ENCODE measurements at regions not wholly inside any gene's neighbourhood (a gene's known extent, or its start where the extent isn't known, plus 50 kb on each side); places are given as distances from the start of the nearest gene placed in this dataset.

GRCh38 chr12:93230326-93230720 is 147.4 kb upstream of the NUDT4 start (continued):
- TF ChIP-seq ZBTB33 (IDR thresholded peaks at IDR 0.05; ENCODE audit: extremely low read depth, insufficient replicate concordance, low read length): no peak

GRCh38 chr12:93231938-93232337 is 145.8 kb upstream of the NUDT4 start:
- Histone ChIP-seq H3K27me3 (ENCODE audit: insufficient read depth, low read length) (no peaks in the 10 kb centered on the region), H2AFZ (ENCODE audit: low read depth, low read length, poor library complexity, severe bottlenecking) (no peak overlapping the region), H3K9me3 (ENCODE audit: control insufficient read depth in 1 of 2, insufficient read depth in 1 of 2, low read depth in 1 of 2, low read length in 2 of 2) (no peaks in the 10 kb centered on the region), H3K27ac (ENCODE audit: low read depth, low read length) (no peak overlapping the region), H3K9ac (ENCODE audit: low read length) (no peak overlapping the region), H3K9me2 (ENCODE audit: insufficient read depth) (no peaks in the 10 kb centered on the region), H4K20me1 (ENCODE audit: insufficient read depth) (no peaks in the 10 kb centered on the region), H3K36me3 (ENCODE audit: control insufficient read depth in 1 of 2, insufficient read depth in 2 of 2, low read length in 2 of 2) (no peaks in the 10 kb centered on the region), H3K4me2 (ENCODE audit: low read length) (no peak overlapping the region), H3K4me3 (replicated peaks in 1 of 2; ENCODE audit: low read depth in 1 of 2, low read length in 2 of 2) (no peak overlapping the region), H3K4me1 (ENCODE audit: control insufficient read depth in 1 of 2, insufficient read depth in 2 of 2, low read length in 2 of 2) (peaks cover 4 to 11% of the 10 kb centered on the region in 2 experiments; a peak in 3 of 4 replicates), H3K79me2 (ENCODE audit: insufficient read depth, low read length) (no peaks in the 10 kb centered on the region)
- ChIA-PET CTCF (interaction anchor here (1.8 kb wide), 1 partner anchor 10 kb away, joined by 3 read pairs; no protein-coding TSS in a partner anchor), RAD21 (ENCODE audit: low non-redundant PET in 1 of 2, low total read pairs in 2 of 2, uncharacterized antibody in 2 of 2, unreplicated experiment in 2 of 2) (no interaction called here), POLR2A (no interaction called here)
- BruUV-seq (replicated peaks): no TSS peak
- DNase-seq (ENCODE audit: low read depth, low spot score): no peak
- no peak for ATAC-seq
- intact Hi-C loops (cut with micrococcal nuclease): no loop called here
- TF ChIP-seq REST (IDR thresholded peaks at IDR 0.05; ENCODE audit: low read depth): no peak
- no peak for TF ChIP-seq FOSL1 (IDR thresholded peaks at IDR 0.05; ENCODE audit: low read depth)
- no peak for TF ChIP-seq POLR2A (IDR thresholded peaks at IDR 0.05; ENCODE audit: borderline replicate concordance, extremely low read depth, insufficient read depth, insufficient read length)
- TF ChIP-seq CBX3 (IDR thresholded peaks at IDR 0.05; ENCODE audit: low read depth): no peak
- TF ChIP-seq RAD21 (IDR thresholded peaks at IDR 0.05; ENCODE audit: low read depth): no peak
- no peak for TF ChIP-seq ELF1 (IDR thresholded peaks at IDR 0.05; ENCODE audit: borderline replicate concordance, low read depth)
- no peak for TF ChIP-seq CEBPB (IDR thresholded peaks at IDR 0.05; ENCODE audit: low read depth)
- no peak for TF ChIP-seq JUND (IDR thresholded peaks at IDR 0.05)
